H9 (cell line): ENCODE measurements at regions not wholly inside any gene's neighbourhood (a gene's known extent, or its start where the extent isn't known, plus 50 kb on each side); places are given as distances from the start of the nearest gene placed in this dataset.

Source experiments
- DNase-seq: peaks from one replicate; pipeline ENCODE4 v3.0.0-alpha.2; 2017
- H2AFZ ChIP-seq: one replicate; pipeline ENCODE4 v1.6.1; 2013; ENCODE audit warnings: mild to moderate bottlenecking, low read length, control low read depth, moderate library complexity
- H2AK5ac ChIP-seq: 2 replicates; pipeline ENCODE4 v1.6.1; 2013; ENCODE audit warnings: low read length, control low read depth, mixed read lengths; ENCODE audit not compliant: insufficient read length
- H2BK120ac ChIP-seq: one replicate; pipeline ENCODE4 v1.6.1; 2013; ENCODE audit warnings: low read depth, mild to moderate bottlenecking, low read length, control low read depth, inconsistent platforms; ENCODE audit not compliant: poor library complexity, severe bottlenecking
- H2BK12ac ChIP-seq: 2 replicates; pipeline ENCODE4 v1.6.1; 2013; ENCODE audit warnings: low read length, control low read depth, mixed read lengths, low read depth; ENCODE audit not compliant: insufficient read length
- H2BK15ac ChIP-seq: 2 replicates; pipeline ENCODE4 v1.6.1; 2013; ENCODE audit warnings: low read depth, low read length, control low read depth
- H2BK20ac ChIP-seq: one replicate; pipeline ENCODE4 v1.6.1; 2013; ENCODE audit warnings: low read depth, mild to moderate bottlenecking, low read length, control low read depth, inconsistent platforms; ENCODE audit not compliant: poor library complexity, severe bottlenecking
- H2BK5ac ChIP-seq: 2 replicates; pipeline ENCODE4 v1.6.1; 2013; ENCODE audit warnings: low read length, control low read depth, mixed read lengths; ENCODE audit not compliant: insufficient read length
- H3K14ac ChIP-seq: 2 replicates; pipeline ENCODE4 v1.6.1; 2013; ENCODE audit warnings: low read length, control low read depth; ENCODE audit not compliant: insufficient read depth
- H3K18ac ChIP-seq: 2 replicates; pipeline ENCODE4 v1.6.1; 2013; ENCODE audit warnings: low read depth, mild to moderate bottlenecking, mixed read lengths, low read length, control low read depth; ENCODE audit not compliant: insufficient read length
- H3K23ac ChIP-seq: 2 replicates; pipeline ENCODE4 v1.6.1; 2013; ENCODE audit warnings: low read length, control low read depth, mixed read lengths, low read depth; ENCODE audit not compliant: insufficient read length
- H3K23me2 ChIP-seq: 2 replicates; pipeline ENCODE4 v1.6.1; 2013; ENCODE audit warnings: low read depth, mild to moderate bottlenecking, mixed read lengths, low read length, control low read depth; ENCODE audit not compliant: insufficient read length, poor library complexity, severe bottlenecking
- H3K27ac ChIP-seq: 2 replicates; pipeline ENCODE4 v1.5.1; 2013; ENCODE audit warnings: low read length, control low read depth, mixed read lengths, low read depth; ENCODE audit not compliant: insufficient read length
- H3K27me3 ChIP-seq: 2 replicates; pipeline ENCODE4 v1.6.1; 2013; ENCODE audit warnings: low read length, control low read depth, inconsistent platforms; ENCODE audit not compliant: insufficient read depth
- H3K4ac ChIP-seq: 2 replicates; pipeline ENCODE4 v1.6.1; 2013; ENCODE audit warnings: low read depth, mild to moderate bottlenecking, control low read depth, inconsistent platforms, low read length, moderate library complexity
- H3K4me1 ChIP-seq: 2 replicates; pipeline ENCODE4 v1.6.1; 2013; ENCODE audit warnings: low read length, control low read depth, inconsistent platforms; ENCODE audit not compliant: insufficient read depth
- H3K4me2 ChIP-seq: 2 replicates; pipeline ENCODE4 v1.6.1; 2013; ENCODE audit warnings: low read length, control low read depth, mixed read lengths; ENCODE audit not compliant: insufficient read length, insufficient read depth
- H3K56ac ChIP-seq: 2 replicates; pipeline ENCODE4 v1.6.1; 2013; ENCODE audit warnings: low read depth, mild to moderate bottlenecking, mixed read lengths, low read length, control low read depth; ENCODE audit not compliant: insufficient read length
- H3K79me1 ChIP-seq: 2 replicates; pipeline ENCODE4 v1.6.1; 2013; ENCODE audit warnings: low read depth, mild to moderate bottlenecking, moderate library complexity, low read length, control low read depth, inconsistent platforms; ENCODE audit not compliant: insufficient read depth, poor library complexity, severe bottlenecking
- H3K79me2 ChIP-seq: 2 replicates; pipeline ENCODE4 v1.6.1; 2013; ENCODE audit warnings: low read length, control low read depth, inconsistent platforms; ENCODE audit not compliant: insufficient read depth
- H3K9ac ChIP-seq: 2 replicates; pipeline ENCODE4 v1.6.1; 2013; ENCODE audit warnings: low read length, control low read depth, mixed read lengths; ENCODE audit not compliant: insufficient read length; ENCODE audit errors: extremely low read depth
- H3K9me3 ChIP-seq: one replicate; pipeline ENCODE4 v1.6.1; 2013; ENCODE audit warnings: low read depth, low read length, inconsistent platforms; ENCODE audit not compliant: control insufficient read depth
- H3T11ph ChIP-seq: one replicate; pipeline ENCODE4 v1.6.1; 2013; ENCODE audit warnings: mild to moderate bottlenecking, low read length, control low read depth, inconsistent platforms
- H4K20me1 ChIP-seq: one replicate; pipeline ENCODE4 v1.6.1; 2013; ENCODE audit not compliant: control insufficient read depth, insufficient read length, insufficient read depth
- H4K5ac ChIP-seq: 2 replicates; pipeline ENCODE4 v1.6.1; 2013; ENCODE audit warnings: low read depth, mild to moderate bottlenecking, mixed read lengths, low read length, control low read depth; ENCODE audit not compliant: insufficient read length
- H4K8ac ChIP-seq: replicated peaks from 2 replicates; pipeline ENCODE4 v1.6.1; 2013; ENCODE audit warnings: low read length, control low read depth, mixed read lengths, low read depth; ENCODE audit not compliant: insufficient read length
- H4K91ac ChIP-seq: 2 replicates; pipeline ENCODE4 v1.6.1; 2013; ENCODE audit warnings: low read depth, mild to moderate bottlenecking, moderate library complexity, mixed read lengths, low read length, control low read depth; ENCODE audit not compliant: insufficient read length
- H3K27ac Mint-ChIP-seq, 3 experiments: 2 replicates in 2 of 3; 3 replicates in 1 of 3; pipeline ENCODE4 v1.8.0; 2020 to 2021; ENCODE audit warnings: mixed read lengths in 3 of 3, mild to moderate bottlenecking in 1 of 3, moderate library complexity in 1 of 3
- H3K27me3 Mint-ChIP-seq: 2 replicates; pipeline ENCODE4 v1.8.0; 2021; ENCODE audit warnings: low read depth, mild to moderate bottlenecking, moderate library complexity, mixed read lengths
- H3K36me3 Mint-ChIP-seq, 3 experiments: 2 replicates in 2 of 3; 3 replicates in 1 of 3; pipeline ENCODE4 v1.8.0; 2020 to 2021; ENCODE audit warnings: low read depth in 3 of 3, mixed read lengths in 3 of 3; ENCODE audit not compliant: insufficient read depth in 1 of 3
- H3K4me1 Mint-ChIP-seq, 2 experiments: 2 replicates each; pipeline ENCODE4 v1.8.0; 2020; ENCODE audit warnings: mixed read lengths in 2 of 2
- H3K4me3 Mint-ChIP-seq, 2 experiments: 2 replicates in 1 of 2; 3 replicates in 1 of 2; pipeline ENCODE4 v1.8.0; 2020 to 2021; ENCODE audit warnings: mild to moderate bottlenecking in 2 of 2, mixed read lengths in 2 of 2, moderate library complexity in 1 of 2
- H3K9me3 Mint-ChIP-seq, 2 experiments: 2 replicates in 1 of 2; 3 replicates in 1 of 2; pipeline ENCODE4 v1.8.0; 2020; ENCODE audit warnings: mild to moderate bottlenecking in 2 of 2, mixed read lengths in 2 of 2, moderate library complexity in 1 of 2
- WGBS: extraction: QIAGEN DNeasy Blood & Tissue Kit; methylation state at CpG from one replicate; pipeline ENCODE4 v1.1.7; 2013; ENCODE audit warnings: missing lambda C conversion rate, low lambda C conversion rate, mixed read lengths; ENCODE audit not compliant: insufficient read length; ENCODE audit errors: extremely low coverage; 5-methylcytosine and 5-hydroxymethylcytosine counted together
- TF ChIP-seq, protein P1 (sequence below): fragments of 200-600 bp; sonication (generic); conservative IDR thresholded peaks from 3 replicates; pipeline ENCODE4 v1.8.0; 2021; ENCODE audit warnings: antibody characterized with exemption, mild to moderate bottlenecking

DNA sequence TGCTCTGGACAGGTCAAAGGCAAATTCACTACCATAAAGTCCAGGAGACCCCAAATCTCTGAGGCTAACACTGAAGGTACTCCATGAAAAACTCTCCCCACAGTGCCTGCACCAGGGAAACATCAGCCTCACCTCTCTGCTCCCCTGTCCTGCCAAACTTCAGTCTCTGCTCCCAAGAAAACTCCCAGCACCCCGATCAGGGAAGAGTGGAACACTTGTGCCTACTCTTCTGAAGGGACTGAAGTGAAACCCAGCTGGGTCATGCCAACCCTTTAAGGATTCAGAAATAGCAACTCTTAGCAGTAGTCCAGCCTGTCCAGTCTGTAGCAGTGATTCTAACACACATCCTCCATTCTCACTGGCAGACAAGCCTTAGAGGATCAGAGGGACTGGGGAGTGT is 124.2 kb downstream of the FAM174B start:
- no peak overlapping the region for H3T11ph ChIP-seq
- Mint-ChIP-seq H3K9me3 (peaks cover 25 to 48% of the 10 kb centered on the region in 2 experiments), H3K27ac (no peak overlapping the region), H3K27me3 (peaks cover 20% of the 10 kb centered on the region), H3K4me1 (no peaks in the 10 kb centered on the region), H3K4me3 (no peak overlapping the region; a peak in 1 of 5 replicates), H3K36me3 (peaks cover 12 to 27% (median 12%) of the 10 kb centered on the region in 3 experiments; a peak in 6 of 7 replicates)
- no peak overlapping the region for H3K14ac ChIP-seq
- H2BK5ac ChIP-seq = no peak overlapping the region
- no peak overlapping the region for H2AFZ ChIP-seq
- no peaks in the 10 kb centered on the region for H3K79me1 ChIP-seq
- H2BK20ac ChIP-seq = no peak overlapping the region
- no peak overlapping the region for H3K56ac ChIP-seq
- no peak for DNase-seq
- no peaks in the 10 kb centered on the region for H3K27me3 ChIP-seq
- no peak overlapping the region for H4K8ac ChIP-seq
- no peak overlapping the region for H3K18ac ChIP-seq
- H3K23me2 ChIP-seq = no peaks in the 10 kb centered on the region
- H3K9me3 ChIP-seq = no peaks in the 10 kb centered on the region
- H2BK12ac ChIP-seq = no peak overlapping the region
- H3K4ac ChIP-seq = no peak overlapping the region
- no peak overlapping the region for H4K91ac ChIP-seq
- H2BK120ac ChIP-seq = no peak overlapping the region
- H4K20me1 ChIP-seq = no peaks in the 10 kb centered on the region
- no peak overlapping the region for H2AK5ac ChIP-seq
- TF ChIP-seq, protein P1, sequence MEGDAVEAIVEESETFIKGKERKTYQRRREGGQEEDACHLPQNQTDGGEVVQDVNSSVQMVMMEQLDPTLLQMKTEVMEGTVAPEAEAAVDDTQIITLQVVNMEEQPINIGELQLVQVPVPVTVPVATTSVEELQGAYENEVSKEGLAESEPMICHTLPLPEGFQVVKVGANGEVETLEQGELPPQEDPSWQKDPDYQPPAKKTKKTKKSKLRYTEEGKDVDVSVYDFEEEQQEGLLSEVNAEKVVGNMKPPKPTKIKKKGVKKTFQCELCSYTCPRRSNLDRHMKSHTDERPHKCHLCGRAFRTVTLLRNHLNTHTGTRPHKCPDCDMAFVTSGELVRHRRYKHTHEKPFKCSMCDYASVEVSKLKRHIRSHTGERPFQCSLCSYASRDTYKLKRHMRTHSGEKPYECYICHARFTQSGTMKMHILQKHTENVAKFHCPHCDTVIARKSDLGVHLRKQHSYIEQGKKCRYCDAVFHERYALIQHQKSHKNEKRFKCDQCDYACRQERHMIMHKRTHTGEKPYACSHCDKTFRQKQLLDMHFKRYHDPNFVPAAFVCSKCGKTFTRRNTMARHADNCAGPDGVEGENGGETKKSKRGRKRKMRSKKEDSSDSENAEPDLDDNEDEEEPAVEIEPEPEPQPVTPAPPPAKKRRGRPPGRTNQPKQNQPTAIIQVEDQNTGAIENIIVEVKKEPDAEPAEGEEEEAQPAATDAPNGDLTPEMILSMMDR = no peak
- no peak overlapping the region for H3K4me2 ChIP-seq
- H3K79me2 ChIP-seq = no peaks in the 10 kb centered on the region
- no peak overlapping the region for H2BK15ac ChIP-seq
- H3K9ac ChIP-seq = no peak overlapping the region
- WGBS = no CpG with 5 or more reads among the region's 1 CpG
- H3K27ac ChIP-seq = no peak overlapping the region
- H3K23ac ChIP-seq = no peak overlapping the region
- no peak overlapping the region for H4K5ac ChIP-seq
- H3K4me1 ChIP-seq = no peaks in the 10 kb centered on the region
